ENCODE measurements at regions not wholly inside any gene's neighbourhood (a gene's known extent, or its start where the extent isn't known, plus 50 kb on each side); places are given as distances from the start of the nearest gene placed in this dataset.

GRCh38 chr15:98530570-98530969 is 117.8 kb upstream of the IGF1R start:
- no peak overlapping the region for H2AFZ ChIP-seq (ENCODE audit: low read depth, low read length)
- no peaks in the 10 kb centered on the region for H3K9me3 ChIP-seq (ENCODE audit: insufficient read depth, low read depth, low read length)
- H3K9me3 Mint-ChIP-seq (ENCODE audit: unreplicated experiment) = no peaks in the 10 kb centered on the region
- no peak overlapping the region for H3K27ac Mint-ChIP-seq (ENCODE audit: unreplicated experiment)
- H3K27me3 Mint-ChIP-seq (ENCODE audit: low read depth, unreplicated experiment) = peaks cover 22% of the 10 kb centered on the region
- no peaks in the 10 kb centered on the region for H3K36me3 Mint-ChIP-seq (ENCODE audit: low read depth, unreplicated experiment)
- H3K27ac ChIP-seq (ENCODE audit: low read depth, low read length) = no peak overlapping the region
- no peaks in the 10 kb centered on the region for H3K79me2 ChIP-seq (ENCODE audit: insufficient read depth, low read length)
- H3K4me3 ChIP-seq (ENCODE audit: insufficient read depth, low read depth, low read length) = no peak overlapping the region
- TF ChIP-seq EZH2 (IDR thresholded peaks at IDR 0.05; ENCODE audit: insufficient read depth, low read length) = no peak
- TF ChIP-seq, protein P1, sequence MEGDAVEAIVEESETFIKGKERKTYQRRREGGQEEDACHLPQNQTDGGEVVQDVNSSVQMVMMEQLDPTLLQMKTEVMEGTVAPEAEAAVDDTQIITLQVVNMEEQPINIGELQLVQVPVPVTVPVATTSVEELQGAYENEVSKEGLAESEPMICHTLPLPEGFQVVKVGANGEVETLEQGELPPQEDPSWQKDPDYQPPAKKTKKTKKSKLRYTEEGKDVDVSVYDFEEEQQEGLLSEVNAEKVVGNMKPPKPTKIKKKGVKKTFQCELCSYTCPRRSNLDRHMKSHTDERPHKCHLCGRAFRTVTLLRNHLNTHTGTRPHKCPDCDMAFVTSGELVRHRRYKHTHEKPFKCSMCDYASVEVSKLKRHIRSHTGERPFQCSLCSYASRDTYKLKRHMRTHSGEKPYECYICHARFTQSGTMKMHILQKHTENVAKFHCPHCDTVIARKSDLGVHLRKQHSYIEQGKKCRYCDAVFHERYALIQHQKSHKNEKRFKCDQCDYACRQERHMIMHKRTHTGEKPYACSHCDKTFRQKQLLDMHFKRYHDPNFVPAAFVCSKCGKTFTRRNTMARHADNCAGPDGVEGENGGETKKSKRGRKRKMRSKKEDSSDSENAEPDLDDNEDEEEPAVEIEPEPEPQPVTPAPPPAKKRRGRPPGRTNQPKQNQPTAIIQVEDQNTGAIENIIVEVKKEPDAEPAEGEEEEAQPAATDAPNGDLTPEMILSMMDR (IDR thresholded peaks at IDR 0.05; ENCODE audit: insufficient read depth, low read depth, low read length) = no peak
- DNase-seq (ENCODE audit: low read depth) (no peak), FAIRE-seq (no peak)
- peaks cover 10% of the 10 kb centered on the region for H3K27me3 ChIP-seq (ENCODE audit: insufficient read depth, low read length)
- H3K4me1 Mint-ChIP-seq (ENCODE audit: low read depth, unreplicated experiment) = no peaks in the 10 kb centered on the region
- H3K4me3 Mint-ChIP-seq (ENCODE audit: unreplicated experiment) = no peak overlapping the region
- H3K4me1 ChIP-seq (ENCODE audit: insufficient read depth, low read length) = no peaks in the 10 kb centered on the region
- H3K4me2 ChIP-seq (ENCODE audit: low read length) = no peak overlapping the region
- H3K36me3 ChIP-seq (ENCODE audit: insufficient read depth, low read length) = no peaks in the 10 kb centered on the region
- H4K20me1 ChIP-seq (ENCODE audit: insufficient read depth, low read length) = no peaks in the 10 kb centered on the region
- H3K9ac ChIP-seq (ENCODE audit: low read length) = no peak overlapping the region

- Mint-ChIP-seq H3K27me3 (ENCODE audit: low read depth, unreplicated experiment) (peaks cover 22% of the 10 kb centered on the region), H3K4me3 (ENCODE audit: unreplicated experiment) (no peak overlapping the region), H3K9me3 (ENCODE audit: unreplicated experiment) (no peaks in the 10 kb centered on the region), H3K27ac (ENCODE audit: unreplicated experiment) (no peak overlapping the region), H3K4me1 (ENCODE audit: low read depth, unreplicated experiment) (no peaks in the 10 kb centered on the region), H3K36me3 (ENCODE audit: low read depth, unreplicated experiment) (no peaks in the 10 kb centered on the region)
- no peaks in the 10 kb centered on the region for H3K79me2 ChIP-seq (ENCODE audit: insufficient read depth, low read length)
- no peaks in the 10 kb centered on the region for H4K20me1 ChIP-seq (ENCODE audit: insufficient read depth, low read length)
- FAIRE-seq = no peak
- peaks cover 10% of the 10 kb centered on the region for H3K27me3 ChIP-seq (ENCODE audit: insufficient read depth, low read length)
- no peak overlapping the region for H3K4me3 ChIP-seq (ENCODE audit: insufficient read depth, low read depth, low read length)
- no peaks in the 10 kb centered on the region for H3K9me3 ChIP-seq (ENCODE audit: insufficient read depth, low read depth, low read length)
- no peak for DNase-seq (ENCODE audit: low read depth)
- no peak for TF ChIP-seq EZH2 (IDR thresholded peaks at IDR 0.05; ENCODE audit: insufficient read depth, low read length)
- no peak overlapping the region for H3K9ac ChIP-seq (ENCODE audit: low read length)
- H2AFZ ChIP-seq (ENCODE audit: low read depth, low read length) = no peak overlapping the region
- no peak overlapping the region for H3K4me2 ChIP-seq (ENCODE audit: low read length)
- no peak overlapping the region for H3K27ac ChIP-seq (ENCODE audit: low read depth, low read length)
- H3K36me3 ChIP-seq (ENCODE audit: insufficient read depth, low read length) = no peaks in the 10 kb centered on the region
- no peaks in the 10 kb centered on the region for H3K4me1 ChIP-seq (ENCODE audit: insufficient read depth, low read length)
Observed at GRCh38 chr15:98532063-98532462, 116.3 kb upstream of the IGF1R start.

GRCh38 chr15:98536976-98537375 is 111.4 kb upstream of the IGF1R start:
- Mint-ChIP-seq H3K4me3 (ENCODE audit: unreplicated experiment) (no peak overlapping the region), H3K36me3 (ENCODE audit: low read depth, unreplicated experiment) (no peaks in the 10 kb centered on the region), H3K4me1 (ENCODE audit: low read depth, unreplicated experiment) (no peaks in the 10 kb centered on the region), H3K27ac (ENCODE audit: unreplicated experiment) (no peak overlapping the region), H3K27me3 (ENCODE audit: low read depth, unreplicated experiment) (peaks cover 32% of the 10 kb centered on the region), H3K9me3 (ENCODE audit: unreplicated experiment) (no peaks in the 10 kb centered on the region)
- Histone ChIP-seq H3K9ac (ENCODE audit: low read length) (no peak overlapping the region), H2AFZ (ENCODE audit: low read depth, low read length) (no peak overlapping the region), H4K20me1 (ENCODE audit: insufficient read depth, low read length) (no peaks in the 10 kb centered on the region), H3K36me3 (ENCODE audit: insufficient read depth, low read length) (no peaks in the 10 kb centered on the region), H3K27me3 (ENCODE audit: insufficient read depth, low read length) (peaks cover 13% of the 10 kb centered on the region), H3K27ac (ENCODE audit: low read depth, low read length) (no peak overlapping the region), H3K9me3 (ENCODE audit: insufficient read depth, low read depth, low read length) (no peaks in the 10 kb centered on the region), H3K4me3 (ENCODE audit: insufficient read depth, low read depth, low read length) (no peak overlapping the region), H3K79me2 (ENCODE audit: insufficient read depth, low read length) (no peaks in the 10 kb centered on the region), H3K4me2 (ENCODE audit: low read length) (no peak overlapping the region), H3K4me1 (ENCODE audit: insufficient read depth, low read length) (no peaks in the 10 kb centered on the region)
- TF ChIP-seq, protein P1 (IDR thresholded peaks at IDR 0.05; ENCODE audit: insufficient read depth, low read depth, low read length) = no peak
- TF ChIP-seq EZH2 (IDR thresholded peaks at IDR 0.05; ENCODE audit: insufficient read depth, low read length) = no peak
- FAIRE-seq (no peak), DNase-seq (ENCODE audit: low read depth) (no peak)
